ENCODE measurements at regions not wholly inside any gene's neighbourhood (a gene's known extent, or its start where the extent isn't known, plus 50 kb on each side); places are given as distances from the start of the nearest gene placed in this dataset.

DNA sequence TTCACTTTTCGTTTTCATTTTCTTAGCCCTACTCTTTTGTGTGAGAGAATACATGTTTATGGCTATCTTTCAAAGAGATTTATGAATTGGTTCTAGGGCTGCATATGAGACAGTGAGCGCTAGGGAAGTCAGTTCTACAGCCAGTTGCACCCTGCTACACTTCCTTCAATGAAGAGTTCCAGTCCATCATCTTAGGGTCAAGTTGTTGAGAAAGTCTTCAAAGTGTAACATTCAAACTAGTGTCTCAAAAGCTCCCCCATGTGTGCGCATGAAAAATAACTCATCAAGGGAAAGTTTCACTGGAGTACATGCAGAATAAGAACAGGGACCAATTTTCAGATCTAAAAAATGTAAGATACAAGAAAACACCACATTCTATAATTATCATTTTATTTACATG, 317.2 kb downstream of the DEPDC1B start:
- peak; percentile 84 for TF ChIP-seq CTCF (conservative IDR thresholded peaks at IDR 0.05)
- no peak overlapping the region for H3K27ac ChIP-seq

- no peak for TF ChIP-seq CTCF (conservative IDR thresholded peaks at IDR 0.05)
- no peak overlapping the region for H3K27ac ChIP-seq
Measured at GRCh38 chr5:60379907-60380306, 320.1 kb downstream of the DEPDC1B start.

DNA sequence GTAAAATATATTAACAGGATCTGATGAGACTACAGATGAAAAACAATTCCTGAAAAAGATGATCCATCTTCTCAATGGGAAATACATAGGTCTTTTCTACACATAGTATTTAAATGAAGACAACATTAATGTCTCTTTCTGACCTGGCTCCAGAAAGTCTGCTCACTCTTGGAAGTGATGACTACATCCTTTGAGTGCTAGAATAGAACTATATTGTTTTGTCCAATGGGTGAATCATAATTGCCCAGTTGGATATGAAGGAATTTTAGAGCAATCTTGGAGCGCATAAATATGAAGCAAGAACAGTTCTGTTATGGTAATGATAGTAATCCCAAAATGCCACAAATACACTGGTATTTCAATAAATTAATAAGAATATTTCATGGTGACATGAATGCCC, 322.1 kb downstream of the DEPDC1B start:
- no peak for TF ChIP-seq CTCF (conservative IDR thresholded peaks at IDR 0.05)
- no peak overlapping the region for H3K27ac ChIP-seq

- no peak for TF ChIP-seq CTCF (conservative IDR thresholded peaks at IDR 0.05)
- H3K27ac ChIP-seq, result peak overlapping the region; percentile 67; the same call in 1 of the 2 replicates
Measured at GRCh38 chr5:60376860-60377259, 323.1 kb downstream of the DEPDC1B start.

DNA sequence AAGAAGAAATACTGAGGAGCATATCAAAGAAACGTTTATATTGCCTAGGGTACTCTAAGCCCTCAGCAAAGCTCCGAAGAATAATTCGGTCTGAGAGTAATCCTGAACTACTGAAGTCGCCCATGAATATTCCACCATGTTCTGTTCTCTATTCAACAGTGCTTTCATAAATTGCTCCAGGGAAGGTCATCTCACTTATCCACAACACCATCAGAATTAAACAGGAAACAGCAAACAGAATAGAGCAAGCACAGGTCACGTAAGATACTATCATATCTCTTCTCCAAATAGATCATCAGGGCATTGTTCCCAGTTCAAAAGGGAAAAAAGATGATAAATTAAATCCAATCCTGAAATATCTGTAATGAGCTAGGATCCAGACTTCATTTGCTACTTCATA, 325.6 kb downstream of the DEPDC1B start:
- no peak for TF ChIP-seq CTCF (conservative IDR thresholded peaks at IDR 0.05)
- peak overlapping the region; percentile 67 for H3K27ac ChIP-seq

DNA sequence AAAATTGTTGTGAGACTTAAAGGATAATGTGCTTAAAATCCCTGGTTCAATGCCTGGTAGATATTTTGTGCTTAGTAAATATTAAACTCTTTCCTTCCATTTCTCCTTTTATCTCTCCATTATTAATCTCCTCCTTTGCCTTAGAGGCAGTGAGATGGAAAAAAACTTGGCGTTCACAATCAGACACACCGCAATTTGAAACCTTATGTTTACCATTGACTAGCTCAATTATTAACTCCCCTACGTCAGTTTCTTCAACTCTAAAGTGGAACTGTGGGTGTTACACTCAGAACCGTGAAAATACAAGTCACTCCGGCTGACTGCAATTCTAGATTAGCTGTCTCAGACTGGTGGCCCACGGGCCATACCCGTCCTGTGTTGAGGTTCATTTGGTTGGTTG, 327.2 kb downstream of the DEPDC1B start:
- H3K27ac ChIP-seq, result peak overlapping the region; percentile 67
- TF ChIP-seq CTCF (conservative IDR thresholded peaks at IDR 0.05), result no peak

DNA sequence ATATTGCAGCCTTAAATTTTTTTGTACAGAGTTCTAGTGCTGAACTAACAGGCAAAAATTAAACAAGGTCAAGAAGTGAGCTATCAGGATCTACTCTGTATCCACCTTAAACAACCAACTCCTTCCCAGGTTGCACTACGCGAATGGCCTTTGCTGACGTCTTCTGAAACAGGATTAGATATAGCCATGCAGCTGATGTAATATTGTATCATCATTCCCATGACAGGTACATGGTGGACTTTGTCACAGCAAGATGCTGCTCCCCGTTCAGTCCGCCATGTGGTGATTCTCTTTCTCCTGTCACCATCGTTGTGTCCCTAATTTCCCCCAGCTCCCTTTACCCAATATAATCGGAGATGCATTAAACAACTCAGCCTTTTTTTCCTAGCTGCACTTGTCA, 328.9 kb downstream of the DEPDC1B start:
- TF ChIP-seq CTCF (conservative IDR thresholded peaks at IDR 0.05), result no peak
- no peak overlapping the region for H3K27ac ChIP-seq

DNA sequence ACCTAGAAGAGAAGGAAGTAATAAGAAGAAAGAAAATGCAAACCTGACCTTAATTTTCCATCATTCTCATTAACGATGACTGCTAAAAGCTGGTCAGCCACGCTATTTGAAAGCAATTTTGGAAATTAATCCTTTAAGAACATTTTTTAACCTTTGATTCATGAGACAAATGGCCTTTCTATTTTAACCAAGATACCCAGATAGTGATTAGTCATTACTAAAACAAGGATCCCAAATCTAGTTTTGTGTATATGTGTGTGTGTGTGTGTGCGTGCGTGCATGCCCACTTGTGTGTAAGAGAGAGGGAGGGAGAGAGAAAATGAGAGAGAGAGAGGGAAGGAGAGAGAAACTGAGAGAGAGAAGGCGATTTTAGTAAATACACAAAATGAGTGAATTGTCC, 329.5 kb downstream of the DEPDC1B start:
- TF ChIP-seq CTCF (conservative IDR thresholded peaks at IDR 0.05), result no peak

More for the DNA sequence above, 329.5 kb downstream of the DEPDC1B start:
- no peak overlapping the region for H3K27ac ChIP-seq

Data from VCaP (cell line).